Uterus (tissue), 3 donors: ENCODE measurements at regions not wholly inside any gene's neighbourhood (a gene's known extent, or its start where the extent isn't known, plus 50 kb on each side); places are given as distances from the start of the nearest gene placed in this dataset.

Experiments used
- DNase-seq, 2 donors: peaks; one replicate each; pipeline ENCODE4 v3.0.0-alpha.2; 2019 to 2020
- H3K27ac ChIP-seq, 2 donors: fragments of 200-600 bp; sonication (generic); 1 replicate in 1 of 2; 2 replicates in 1 of 2; pipeline ENCODE4 v1.5.1; 2016 to 2018
- H3K27me3 ChIP-seq, 2 donors: fragments of 200-600 bp; sonication (generic); one replicate each; pipeline ENCODE4 v1.5.1; 2018 to 2019; ENCODE audit warnings: control low read depth in 1 of 2
- H3K36me3 ChIP-seq, 2 donors: fragments of 200-600 bp; sonication (generic); one replicate each; pipeline ENCODE4 v1.5.1; 2019; ENCODE audit warnings: control low read depth in 1 of 2
- H3K4me1 ChIP-seq, 2 donors: fragments of 200-600 bp; sonication (generic); one replicate each; pipeline ENCODE4 v1.5.1; 2018 to 2019; ENCODE audit warnings: control low read depth in 1 of 2
- H3K4me3 ChIP-seq, 2 donors: fragments of 200-600 bp; sonication (generic); 1 replicate in 1 of 2; 2 replicates in 1 of 2; pipeline ENCODE4 v1.5.1; 2018 to 2019; ENCODE audit warnings: mild to moderate bottlenecking in 1 of 2
- H3K9me3 ChIP-seq, 2 donors: fragments of 200-600 bp; sonication (generic); one replicate each; pipeline ENCODE4 v1.5.1; 2019; ENCODE audit warnings: control low read depth in 1 of 2
- CTCF ChIP-seq, 4 experiments: fragments of 200-600 bp in 2 of 4; fragments of 450-650 bp in 2 of 4; sonication (generic) in 2 of 4; IDR thresholded peaks; one replicate each; pipeline ENCODE4 v1.5.1; 2016 to 2019; ENCODE audit warnings: antibody characterized with exemption in 4 of 4, mild to moderate bottlenecking in 2 of 4, moderate library complexity in 1 of 4
- POLR2A ChIP-seq, 2 donors: fragments of 450-650 bp; IDR thresholded peaks; one replicate each; pipeline ENCODE4 v1.6.1; 2016; ENCODE audit warnings: antibody characterized with exemption in 2 of 2, mild to moderate bottlenecking in 1 of 2, moderate library complexity in 1 of 2
- intact Hi-C: fragments of 100-400 bp; cut with DNase I; formaldehyde crosslinking; loops from one replicate; pipeline ENCODE4 v1.15.1; 2023; ENCODE audit warnings: low total_unique reads
- donor health status: DM: yes; HTN: yes; CAD: no.

GRCh38 chr20:17140894-17141293 is 85.9 kb upstream of the PCSK2 start:
- Histone ChIP-seq H3K27me3 (no peaks in the 10 kb centered on the region), H3K9me3 (no peaks in the 10 kb centered on the region), H3K27ac (no peak overlapping the region), H3K4me1 (no peaks in the 10 kb centered on the region), H3K4me3 (no peak overlapping the region), H3K36me3 (no peaks in the 10 kb centered on the region)
- DNase-seq: no peak
- intact Hi-C loops: no loop called here
- TF ChIP-seq CTCF (IDR thresholded peaks at IDR 0.05) (no peak), POLR2A (IDR thresholded peaks at IDR 0.05) (no peak)

GRCh38 chr20:17141568-17141967 is 85.3 kb upstream of the PCSK2 start:
- Histone ChIP-seq H3K27me3 (no peaks in the 10 kb centered on the region), H3K4me1 (no peaks in the 10 kb centered on the region), H3K4me3 (no peak overlapping the region), H3K9me3 (no peaks in the 10 kb centered on the region), H3K36me3 (no peaks in the 10 kb centered on the region), H3K27ac (no peak overlapping the region)
- TF ChIP-seq CTCF (IDR thresholded peaks at IDR 0.05) (no peak), POLR2A (IDR thresholded peaks at IDR 0.05) (no peak)
- no peak for DNase-seq
- intact Hi-C loops: no loop called here

GRCh38 chr20:17142666-17143065 is 84.2 kb upstream of the PCSK2 start:
- intact Hi-C loops: no loop called here
- TF ChIP-seq CTCF (IDR thresholded peaks at IDR 0.05) (no peak), POLR2A (IDR thresholded peaks at IDR 0.05) (no peak)
- H3K9me3 ChIP-seq: no peaks in the 10 kb centered on the region
- H3K4me3 ChIP-seq: no peak overlapping the region
- H3K27me3 ChIP-seq: no peaks in the 10 kb centered on the region
- H3K4me1 ChIP-seq: no peaks in the 10 kb centered on the region
- H3K36me3 ChIP-seq: no peaks in the 10 kb centered on the region
- H3K27ac ChIP-seq: no peak overlapping the region
- no peak for DNase-seq

GRCh38 chr20:17150858-17151257 is 76.0 kb upstream of the PCSK2 start:
- Histone ChIP-seq H3K27ac (no peak overlapping the region), H3K36me3 (no peaks in the 10 kb centered on the region), H3K27me3 (no peaks in the 10 kb centered on the region), H3K9me3 (no peaks in the 10 kb centered on the region), H3K4me3 (no peak overlapping the region), H3K4me1 (no peaks in the 10 kb centered on the region)
- no peak for TF ChIP-seq POLR2A (IDR thresholded peaks at IDR 0.05)
- TF ChIP-seq CTCF (IDR thresholded peaks at IDR 0.05): no peak
- intact Hi-C loops: no loop called here
- no peak for DNase-seq

- TF ChIP-seq POLR2A (IDR thresholded peaks at IDR 0.05): no peak
- no peak for TF ChIP-seq CTCF (IDR thresholded peaks at IDR 0.05)
- no peaks in the 10 kb centered on the region for H3K36me3 ChIP-seq
- no peak for DNase-seq
- intact Hi-C loops: no loop called here
- no peaks in the 10 kb centered on the region for H3K27me3 ChIP-seq
- no peaks in the 10 kb centered on the region for H3K4me1 ChIP-seq
- H3K4me3 ChIP-seq: no peak overlapping the region
- H3K27ac ChIP-seq: no peak overlapping the region
- H3K9me3 ChIP-seq: no peaks in the 10 kb centered on the region
Observed at GRCh38 chr20:17155401-17155800, 71.4 kb upstream of the PCSK2 start.
